ENCODE measurements at regions not wholly inside any gene's neighbourhood (a gene's known extent, or its start where the extent isn't known, plus 50 kb on each side); places are given as distances from the start of the nearest gene placed in this dataset.
"Not testable (repeated sequence)": the region's sequence is repeated elsewhere in the genome, so short reads cannot be mapped to it uniquely, and the experiment has no call there.

DNA sequence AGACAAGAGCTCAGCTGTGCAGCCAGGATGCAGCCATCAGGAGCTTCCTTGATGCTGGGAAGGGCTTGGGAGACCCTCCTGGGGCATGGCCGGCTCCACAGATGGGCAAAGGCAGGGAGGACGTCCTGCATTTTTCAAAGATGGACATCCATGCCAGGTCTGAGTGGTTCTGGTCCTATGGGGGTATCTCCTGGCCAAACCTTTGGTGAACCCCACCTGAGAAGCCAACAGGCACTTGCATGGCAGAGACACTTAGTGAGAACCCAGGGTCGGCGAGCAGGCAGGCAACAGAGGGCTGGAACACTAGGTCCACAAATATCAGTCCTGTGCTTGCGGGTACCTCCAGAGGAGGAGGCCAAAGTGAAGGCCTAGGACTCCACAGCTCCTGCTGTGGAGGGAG is 70.0 kb downstream of the KCTD15 start:
- no peak for DNase-seq (ENCODE audit: low read depth in 2 of 2)

- DNase-seq (ENCODE audit: low read depth in 2 of 2), result no peak
Measured at GRCh38 chr19:33868076-33868735, 71.5 kb downstream of the KCTD15 start.

DNA sequence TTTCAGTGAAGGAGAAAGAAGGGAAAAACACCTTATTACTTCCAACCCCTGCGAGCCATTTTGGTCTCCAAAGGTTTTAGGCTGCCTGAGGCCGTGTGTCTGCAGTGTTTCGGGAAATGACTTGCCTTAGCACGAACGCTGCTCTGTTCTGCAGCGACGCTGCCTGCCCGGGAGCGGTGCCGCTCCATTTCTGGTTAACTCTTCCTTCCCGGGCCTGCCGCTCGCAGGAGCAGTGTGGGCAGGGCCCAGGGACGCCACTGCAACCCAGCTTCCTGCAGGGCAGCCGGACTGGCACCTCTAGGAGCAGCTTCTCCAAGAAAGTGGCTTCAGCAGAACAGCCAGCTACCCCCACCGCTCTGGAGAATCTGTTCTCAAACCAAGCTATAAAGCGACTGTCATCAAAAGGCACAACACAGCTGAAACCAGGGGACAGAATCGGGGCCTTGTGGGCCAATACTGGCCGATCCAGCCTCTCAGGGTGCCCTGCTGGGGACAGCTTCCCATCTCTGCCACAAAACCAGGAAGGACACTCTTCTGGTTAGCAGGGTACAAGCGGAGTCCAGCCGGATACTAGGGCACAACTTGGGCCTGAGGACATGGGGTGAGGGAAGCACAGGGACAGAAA is 72.2 kb downstream of the KCTD15 start:
- DNase-seq (ENCODE audit: low read depth in 2 of 2), result peak in 1 of 2 donors; percentile 49

DNA sequence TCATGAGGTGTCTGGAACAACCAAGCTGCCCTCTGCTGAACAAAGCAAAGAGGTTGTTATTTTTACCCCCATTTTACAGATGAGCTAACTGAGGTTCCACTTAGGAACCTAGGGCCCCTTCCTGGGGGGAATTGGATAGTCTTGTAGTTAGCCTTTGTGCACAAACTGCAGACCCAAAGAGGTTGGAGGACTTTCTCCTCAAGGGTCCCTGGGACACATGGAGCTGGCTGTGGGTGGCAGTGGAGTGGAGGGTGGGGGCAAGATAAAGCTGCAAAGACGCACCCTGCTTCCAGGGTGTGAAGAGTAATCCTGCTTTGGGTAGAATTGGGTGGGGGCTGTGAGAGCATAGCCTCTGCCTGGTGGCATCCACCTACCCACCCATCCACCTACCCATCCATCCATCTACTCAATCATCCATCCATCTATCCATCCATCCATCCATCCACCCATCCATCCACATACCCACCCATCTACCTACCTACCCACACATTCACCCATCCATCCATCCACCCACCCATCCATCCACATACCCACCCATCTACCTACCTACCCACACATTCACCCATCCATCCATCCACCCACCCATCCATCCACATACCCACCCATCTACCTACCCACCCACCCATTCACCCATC is 73.7 kb downstream of the KCTD15 start:
- not testable (repeated sequence) for DNase-seq (ENCODE audit: low read depth in 2 of 2)

DNA sequence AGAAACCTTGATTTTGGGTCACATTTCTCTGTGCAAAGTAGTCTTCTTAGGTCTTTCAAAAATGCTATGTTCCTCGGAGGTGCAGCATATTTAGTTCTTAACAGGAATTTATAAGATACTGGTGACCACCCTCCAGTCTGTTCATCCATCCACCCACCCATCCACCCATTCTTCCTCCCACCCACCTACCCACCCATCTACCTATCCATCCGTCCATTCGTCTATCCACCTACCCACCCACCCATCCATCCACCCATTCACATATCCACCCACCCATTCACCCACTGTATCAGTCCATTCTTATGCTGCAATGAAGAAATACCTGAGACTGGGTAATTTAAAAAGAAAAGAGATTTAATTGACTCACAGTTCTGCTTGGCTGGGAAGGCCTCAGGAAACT is 74.9 kb downstream of the KCTD15 start:
- no peak for DNase-seq (ENCODE audit: low read depth in 2 of 2)

DNA sequence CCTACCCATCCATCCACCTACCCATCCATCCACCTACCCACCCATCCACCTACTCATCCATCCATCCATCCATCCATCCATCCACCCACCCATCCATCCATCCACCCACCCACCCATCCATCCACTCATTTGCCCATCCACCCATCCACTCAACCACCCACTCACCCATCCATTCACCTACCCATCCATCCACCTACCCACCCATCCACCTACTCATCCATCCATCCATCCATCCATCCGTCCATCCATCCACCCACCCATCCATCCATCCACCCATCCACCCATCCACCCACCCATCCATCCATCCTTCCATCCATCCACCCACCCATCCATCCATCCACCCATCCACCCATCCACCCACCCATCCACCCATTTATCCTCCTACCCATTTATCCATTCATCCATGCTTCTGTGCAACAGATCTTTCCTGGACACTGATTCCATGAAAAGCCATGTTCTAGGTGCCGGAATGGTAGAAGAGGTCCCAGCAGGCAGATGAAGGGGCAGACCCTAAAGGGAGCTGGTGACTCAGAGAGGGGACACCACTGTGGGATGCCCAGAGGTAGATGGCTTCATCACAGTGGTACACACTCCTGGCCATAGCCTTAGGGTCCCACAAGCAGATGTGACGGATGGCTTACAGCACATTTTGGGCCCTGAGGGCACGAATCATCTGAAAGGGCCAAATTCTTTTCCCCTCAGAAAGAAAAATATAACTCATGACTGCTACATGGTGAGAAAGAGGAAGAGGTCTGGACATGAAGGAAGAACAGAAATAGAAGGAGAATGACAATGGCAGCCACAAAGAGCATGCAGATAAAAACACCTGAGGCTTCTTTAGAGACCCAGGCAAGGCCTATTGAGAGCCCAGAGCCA is 76.0 kb downstream of the KCTD15 start:
- DNase-seq (ENCODE audit: low read depth in 2 of 2), result peak in 1 of 2 donors; percentile 25

DNA sequence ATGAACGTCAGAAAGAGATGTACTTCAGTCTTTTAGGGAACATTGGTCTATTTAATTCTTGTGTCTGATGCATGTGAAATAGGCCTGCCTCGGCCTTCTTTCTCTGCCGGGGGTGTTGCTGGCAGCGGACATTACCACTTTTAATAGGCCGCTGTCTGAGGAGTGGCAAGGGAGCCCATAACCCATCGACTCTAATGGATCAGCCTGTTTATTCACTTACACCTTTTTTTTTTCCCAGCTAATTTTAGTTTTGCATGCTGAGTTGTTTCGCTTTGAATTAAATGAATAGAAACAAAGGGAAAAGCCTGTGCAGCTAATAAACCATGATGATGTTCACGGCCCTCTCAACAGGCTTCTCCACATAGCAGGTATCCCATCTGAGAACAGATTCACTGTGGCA is 78.4 kb downstream of the KCTD15 start:
- no peak for DNase-seq (ENCODE audit: low read depth in 2 of 2)

DNA sequence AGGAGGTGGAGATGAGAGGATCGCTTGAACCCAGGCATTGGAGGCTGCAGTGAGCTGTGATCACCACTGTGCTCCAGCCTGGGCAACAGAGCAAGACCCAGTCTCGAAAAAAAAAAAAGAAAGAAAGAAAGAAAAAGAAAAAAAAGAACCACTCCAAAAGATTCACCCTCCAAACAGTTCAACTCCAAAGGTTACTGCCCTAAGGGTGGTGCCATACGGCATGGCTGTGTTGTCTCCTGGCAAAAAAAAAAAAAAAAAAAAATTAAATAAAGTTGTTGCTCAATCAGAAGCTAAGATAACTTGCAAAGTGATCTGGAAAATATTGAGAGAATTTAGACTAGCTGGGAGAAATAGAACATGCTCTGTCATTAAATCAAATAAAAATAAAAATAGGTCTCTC is 79.5 kb downstream of the KCTD15 start:
- DNase-seq (ENCODE audit: low read depth in 2 of 2), result no peak

DNA sequence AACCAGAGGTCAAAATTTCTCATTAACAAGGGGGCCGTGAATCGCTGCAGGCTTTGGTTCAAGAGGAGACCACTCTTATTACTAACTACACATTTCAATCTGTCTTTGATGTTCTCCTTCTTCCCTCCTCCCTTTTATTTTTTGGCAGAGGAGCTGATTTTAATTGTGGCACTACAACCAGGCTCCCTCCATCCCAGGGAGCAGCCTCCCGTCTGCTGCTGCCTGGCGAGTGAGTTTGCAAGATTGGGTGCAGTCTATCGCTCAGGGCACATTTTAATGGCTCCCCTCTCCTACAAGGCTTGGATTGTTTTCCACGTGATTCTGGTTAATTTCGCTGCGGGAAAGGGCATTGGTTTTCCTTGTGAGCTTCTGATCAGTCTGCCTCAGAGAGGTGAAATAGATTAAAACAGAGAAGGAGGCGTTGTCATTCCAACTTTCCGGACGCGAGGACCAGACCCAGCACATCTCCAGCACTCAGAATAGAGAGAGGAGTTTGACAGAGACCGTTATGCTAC is 81.4 kb downstream of the KCTD15 start:
- DNase-seq (ENCODE audit: low read depth in 2 of 2), result no peak

GRCh38 chr19:33878910-33879810 is 82.5 kb downstream of the KCTD15 start:
- DNase-seq (ENCODE audit: low read depth in 2 of 2), result no peak

GRCh38 chr19:33879818-33880575 is 83.3 kb downstream of the KCTD15 start:
- peak in 1 of 2 donors; percentile 29 for DNase-seq (ENCODE audit: low read depth in 2 of 2)

GRCh38 chr19:33883859-33884519 is 87.3 kb downstream of the KCTD15 start:
- peak; percentile 17 to 96 for DNase-seq (ENCODE audit: low read depth in 2 of 2)

- no peak for DNase-seq (ENCODE audit: low read depth in 2 of 2)
Measured at GRCh38 chr19:33885236-33885635, 88.6 kb downstream of the KCTD15 start.

DNA sequence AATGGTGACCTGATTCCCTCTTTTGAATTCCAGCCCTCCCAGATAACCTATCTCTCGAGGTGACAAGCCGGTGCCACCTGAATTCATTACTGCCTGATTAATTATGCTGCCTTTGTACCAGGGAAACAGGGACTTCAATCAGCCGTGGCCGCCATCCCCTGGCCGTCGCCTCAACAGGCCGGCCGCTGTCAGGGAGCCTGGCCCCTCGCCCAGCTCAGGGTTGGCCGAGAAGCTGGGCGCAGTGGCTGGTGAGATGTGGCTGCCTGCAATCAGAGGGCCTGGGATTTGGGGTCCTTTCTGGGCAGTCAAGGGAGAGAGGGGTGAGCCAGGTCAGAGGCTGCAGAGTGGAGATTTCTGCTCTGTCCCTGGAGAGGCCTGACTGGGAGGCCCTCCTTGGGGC is 91.2 kb downstream of the KCTD15 start:
- DNase-seq (ENCODE audit: low read depth in 2 of 2), result no peak

DNA sequence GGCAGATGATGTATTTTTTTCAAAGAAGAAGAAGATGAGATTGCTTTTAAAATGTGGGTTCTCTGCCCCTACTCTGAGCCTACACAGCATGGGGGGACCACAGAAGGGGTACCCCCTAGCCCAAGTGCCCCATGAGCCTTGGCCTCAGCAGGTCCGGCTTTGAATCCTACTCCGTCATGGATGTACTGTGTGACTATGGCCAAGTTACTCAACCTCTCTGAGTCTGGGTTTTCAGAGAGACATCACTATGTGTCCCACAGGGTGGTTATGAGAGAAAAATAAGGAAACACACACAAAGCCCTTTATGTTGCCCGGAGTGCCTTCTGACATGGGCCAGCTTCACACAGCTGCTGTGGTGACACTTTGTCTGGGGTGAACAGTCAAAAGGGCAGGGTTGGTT is 92.0 kb downstream of the KCTD15 start:
- DNase-seq (ENCODE audit: low read depth in 2 of 2), result no peak

DNA sequence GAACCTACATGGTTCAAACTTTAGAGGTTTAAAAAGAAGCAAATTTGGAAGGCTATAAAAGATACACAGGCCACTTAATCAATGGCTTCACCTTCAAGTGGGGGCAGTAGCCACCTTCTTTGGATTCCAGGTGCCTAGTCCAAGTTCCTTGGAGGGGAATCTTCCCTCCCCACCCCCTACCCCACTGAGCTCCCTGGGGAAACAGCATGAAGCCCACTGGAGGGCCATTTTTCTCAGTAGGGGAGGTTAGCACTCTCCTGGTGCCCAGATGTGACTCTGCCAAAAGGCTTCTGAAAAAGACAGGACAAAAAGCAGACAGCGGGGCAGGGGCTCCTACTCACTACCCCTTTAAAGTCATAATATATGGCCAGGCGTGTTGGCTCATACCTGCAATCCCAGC is 93.9 kb downstream of the KCTD15 start:
- DNase-seq (ENCODE audit: low read depth in 2 of 2), result no peak

GRCh38 chr19:33891773-33892172 is 95.1 kb downstream of the KCTD15 start:
- DNase-seq (ENCODE audit: low read depth in 2 of 2), result no peak

DNA sequence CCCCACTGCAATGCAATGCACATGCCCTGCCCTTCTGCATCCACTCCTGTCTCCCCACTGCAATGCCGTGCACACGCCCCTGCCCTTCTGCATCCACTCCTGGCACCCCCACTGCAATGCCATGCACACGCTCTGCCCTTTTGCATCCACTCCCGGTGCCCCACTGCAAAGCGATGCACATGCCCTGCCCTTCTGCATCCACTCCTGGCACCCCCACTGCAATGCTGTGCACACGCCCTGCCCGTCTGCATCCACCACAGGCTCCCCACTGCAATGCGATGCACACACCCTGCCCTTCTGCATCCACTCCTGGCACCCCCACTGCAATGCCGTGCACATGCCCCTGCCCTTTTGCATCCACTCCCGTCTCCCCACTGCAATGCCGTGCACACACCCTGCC is 98.1 kb downstream of the KCTD15 start:
- DNase-seq (ENCODE audit: low read depth in 2 of 2), result no peak

DNA sequence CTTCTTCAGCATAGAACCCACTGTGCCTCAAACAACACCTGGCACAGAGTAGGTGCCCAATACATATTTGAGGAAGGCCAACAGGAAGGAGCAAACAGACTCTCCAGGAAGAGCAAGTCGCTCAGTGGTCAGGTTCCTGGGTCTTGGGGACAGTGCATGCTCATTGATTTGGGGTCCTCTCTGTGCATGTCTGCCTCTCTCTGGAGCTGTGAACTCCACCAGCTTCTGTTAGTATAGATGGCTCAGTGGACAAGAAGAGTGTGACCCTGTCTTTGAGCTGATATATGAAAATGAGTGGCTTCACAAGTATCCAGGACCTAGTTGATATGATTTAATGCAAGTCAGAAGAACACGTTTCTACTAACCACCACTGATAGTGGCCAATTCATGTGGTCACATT is 98.7 kb downstream of the KCTD15 start:
- DNase-seq (ENCODE audit: low read depth in 2 of 2), result no peak
